Activated B cell treated with CpG ODN at 0.5 μM for 24 hours (primary cell): ENCODE measurements at regions not wholly inside any gene's neighbourhood (a gene's known extent, or its start where the extent isn't known, plus 50 kb on each side); places are given as distances from the start of the nearest gene placed in this dataset.
"Not testable (repeated sequence)": the region's sequence is repeated elsewhere in the genome, so short reads cannot be mapped to it uniquely, and the experiment has no call there.

Experiments
- ATAC-seq: fragments of 200-7000 bp; cut with Tn5 transposase; one replicate; pipeline ENCODE4 v1.10.0; 2021; ENCODE audit warnings: low read depth, mild to moderate bottlenecking, moderate library complexity
- CTCF ChIA-PET: fragments of 350-600 bp; sonication (Branson Sonifier 250); formaldehyde crosslinking; loops from one replicate; lab custom pipeline; 2021; ENCODE audit warnings: antibody characterized with exemption; lab: Charles Lee
- POLR2A ChIA-PET: fragments of 350-600 bp; sonication (Branson Sonifier 250); formaldehyde crosslinking; loops from one replicate; lab custom pipeline; 2021; ENCODE audit warnings: antibody characterized with exemption; lab: Charles Lee
- DNase-seq: peaks from one replicate; pipeline ENCODE4 v3.0.0; 2022
- H3K27ac Mint-ChIP-seq: one replicate; pipeline ENCODE4 v1.8.0; 2020; ENCODE audit warnings: mixed read lengths
- H3K27me3 Mint-ChIP-seq: one replicate; pipeline ENCODE4 v1.8.0; 2021; ENCODE audit warnings: mixed read lengths
- H3K36me3 Mint-ChIP-seq: one replicate; pipeline ENCODE4 v1.8.0; 2021; ENCODE audit warnings: low read depth, mixed read lengths
- H3K4me1 Mint-ChIP-seq: one replicate; pipeline ENCODE4 v1.8.0; 2021; ENCODE audit warnings: mixed read lengths
- H3K4me3 Mint-ChIP-seq: one replicate; pipeline ENCODE4 v1.8.0; 2020; ENCODE audit warnings: mild to moderate bottlenecking, mixed read lengths
- H3K9me3 Mint-ChIP-seq: one replicate; pipeline ENCODE4 v1.8.0; 2020; ENCODE audit warnings: mixed read lengths
- CTCF ChIP-seq: fragments of 200-600 bp; IDR thresholded peaks from one replicate; pipeline ENCODE4 v1.8.0; 2022; ENCODE audit warnings: antibody characterized with exemption, mild to moderate bottlenecking
- intact Hi-C: fragments of 100-400 bp; cut with micrococcal nuclease; formaldehyde crosslinking; loops from one replicate; pipeline ENCODE4 v1.15.1; 2024

DNA sequence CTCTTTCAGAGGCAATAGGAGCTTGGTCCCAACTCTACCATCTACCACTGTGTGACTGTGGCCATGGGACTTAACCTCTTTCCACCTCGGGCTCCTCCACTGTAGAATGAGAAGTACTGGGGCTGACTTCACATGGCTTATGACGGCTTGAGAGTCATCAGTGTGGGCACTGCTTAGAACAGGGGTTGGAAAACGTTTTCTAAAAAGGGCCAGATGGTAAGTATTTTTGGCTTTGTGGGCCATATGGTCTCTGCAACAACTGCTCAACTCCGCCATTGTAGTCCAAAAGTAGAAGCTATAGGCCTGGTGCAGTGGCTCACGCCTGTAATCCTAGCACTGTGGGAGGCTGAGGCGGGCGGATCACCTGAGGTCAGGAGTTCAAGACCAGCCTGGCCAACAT, 69.2 kb upstream of the LTA4H start:
- no peak for DNase-seq
- CTCF ChIA-PET, result no interaction called here
- Mint-ChIP-seq H3K4me3 (no peak overlapping the region), H3K4me1 (peaks cover 52% of the 10 kb centered on the region), H3K27ac (no peak overlapping the region), H3K9me3 (no peaks in the 10 kb centered on the region), H3K36me3 (no peaks in the 10 kb centered on the region), H3K27me3 (no peaks in the 10 kb centered on the region)
- no peak for ATAC-seq
- POLR2A ChIA-PET, result no interaction called here
- no peak for TF ChIP-seq CTCF
- intact Hi-C loops, result no loop called here

DNA sequence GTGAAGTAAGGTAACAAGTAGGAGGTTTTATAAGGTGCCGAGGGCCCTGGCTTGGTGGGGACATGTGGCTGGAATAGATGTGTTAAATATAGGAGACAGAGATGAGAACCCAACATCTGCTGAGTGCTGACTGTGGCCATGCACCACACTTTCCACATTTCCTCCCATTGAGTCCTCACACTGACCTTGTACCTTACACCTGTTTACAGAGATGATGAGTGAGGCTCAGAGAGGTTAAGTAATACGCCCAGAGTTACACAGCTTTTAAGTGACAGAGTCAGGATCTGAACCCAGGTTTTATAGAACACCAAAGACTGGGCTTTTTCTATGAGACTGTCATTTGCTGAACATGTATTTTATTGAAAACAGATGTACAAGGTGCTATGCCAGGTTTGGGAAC, 70.8 kb upstream of the LTA4H start:
- ChIA-PET POLR2A (interaction anchor here (0.5 to 0.7 kb wide), 3 partner anchors 11 to 90 kb away, joined by 3 to 6 read pairs (median 3); no protein-coding TSS in a partner anchor), CTCF (interaction anchor here (0.6 to 1.1 kb wide), 2 partner anchors 105 to 411 kb away, joined by 3 read pairs; no protein-coding TSS in a partner anchor)
- intact Hi-C loops, result no loop called here
- Mint-ChIP-seq H3K9me3 (no peaks in the 10 kb centered on the region), H3K4me1 (peaks cover 46% of the 10 kb centered on the region), H3K4me3 (no peak overlapping the region), H3K36me3 (no peaks in the 10 kb centered on the region), H3K27ac (no peak overlapping the region), H3K27me3 (no peaks in the 10 kb centered on the region)
- DNase-seq, result no peak
- no peak for TF ChIP-seq CTCF
- no peak for ATAC-seq

DNA sequence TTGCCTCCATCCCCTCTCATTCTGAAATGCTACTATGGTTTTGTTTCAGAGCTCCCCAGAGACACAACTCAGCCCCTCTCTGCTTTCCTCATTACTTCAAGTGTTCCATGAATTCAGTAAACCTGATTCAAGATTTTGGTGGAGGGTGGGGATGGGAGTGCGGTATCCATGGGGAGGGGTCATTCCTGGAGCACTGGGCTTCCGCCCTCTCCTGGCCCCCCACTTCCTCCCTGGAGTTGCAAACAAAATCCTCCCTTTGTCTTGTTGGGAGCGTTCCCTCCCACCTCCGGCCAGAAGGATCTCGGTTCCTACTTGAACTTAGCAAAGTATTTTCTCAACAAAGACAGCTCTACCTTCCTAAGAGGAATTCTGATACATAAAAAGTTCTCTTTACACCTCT, 71.8 kb upstream of the LTA4H start:
- H3K27me3 Mint-ChIP-seq, result no peaks in the 10 kb centered on the region
- no peak overlapping the region for H3K27ac Mint-ChIP-seq
- CTCF ChIA-PET, result no interaction called here
- no peaks in the 10 kb centered on the region for H3K9me3 Mint-ChIP-seq
- POLR2A ChIA-PET, result no interaction called here
- H3K4me1 Mint-ChIP-seq, result peaks cover 43% of the 10 kb centered on the region
- intact Hi-C loops, result no loop called here
- H3K4me3 Mint-ChIP-seq, result no peak overlapping the region
- no peak for ATAC-seq
- TF ChIP-seq CTCF, result no peak
- no peak for DNase-seq
- H3K36me3 Mint-ChIP-seq, result no peaks in the 10 kb centered on the region

GRCh38 chr12:96108321-96108720, 72.9 kb upstream of the LTA4H start:
- Mint-ChIP-seq H3K4me3 (peak overlapping the region; percentile 66), H3K4me1 (peaks cover 34% of the 10 kb centered on the region), H3K27me3 (no peaks in the 10 kb centered on the region), H3K27ac (peak overlapping the region; percentile 60), H3K36me3 (no peaks in the 10 kb centered on the region), H3K9me3 (no peaks in the 10 kb centered on the region)
- intact Hi-C loops, result no loop called here
- ATAC-seq, result peak; percentile 52
- ChIA-PET POLR2A (no interaction called here), CTCF (no interaction called here)
- TF ChIP-seq CTCF, result no peak
- DNase-seq, result no peak

DNA sequence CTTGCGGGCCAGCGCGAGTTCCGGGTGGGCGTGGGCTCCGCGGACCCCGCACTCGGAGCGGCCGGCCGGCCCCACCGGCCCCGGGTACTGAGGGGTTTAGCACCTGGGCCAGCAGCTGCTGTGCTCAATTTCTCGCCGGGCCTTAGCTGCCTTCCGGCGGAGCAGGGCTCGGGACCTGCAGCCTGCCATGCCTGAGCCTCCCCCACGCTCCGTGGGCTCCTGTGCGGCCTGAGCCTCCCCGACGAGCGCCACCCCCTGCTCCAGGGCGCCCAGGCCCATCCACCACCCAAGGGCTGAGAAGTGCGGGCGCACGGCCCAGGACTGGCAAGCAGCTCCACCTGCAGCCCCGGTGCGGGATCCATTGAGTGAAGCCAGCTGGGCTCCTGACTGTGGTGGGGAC, 73.6 kb upstream of the LTA4H start:
- intact Hi-C loops, ATAC-seq, POLR2A ChIA-PET, H3K27me3 Mint-ChIP-seq, H3K4me3 Mint-ChIP-seq, H3K9me3 Mint-ChIP-seq, DNase-seq, H3K36me3 Mint-ChIP-seq, H3K27ac Mint-ChIP-seq, CTCF ChIA-PET: not testable (repeated sequence)
- peaks cover 32% of the 10 kb centered on the region for H3K4me1 Mint-ChIP-seq

DNA sequence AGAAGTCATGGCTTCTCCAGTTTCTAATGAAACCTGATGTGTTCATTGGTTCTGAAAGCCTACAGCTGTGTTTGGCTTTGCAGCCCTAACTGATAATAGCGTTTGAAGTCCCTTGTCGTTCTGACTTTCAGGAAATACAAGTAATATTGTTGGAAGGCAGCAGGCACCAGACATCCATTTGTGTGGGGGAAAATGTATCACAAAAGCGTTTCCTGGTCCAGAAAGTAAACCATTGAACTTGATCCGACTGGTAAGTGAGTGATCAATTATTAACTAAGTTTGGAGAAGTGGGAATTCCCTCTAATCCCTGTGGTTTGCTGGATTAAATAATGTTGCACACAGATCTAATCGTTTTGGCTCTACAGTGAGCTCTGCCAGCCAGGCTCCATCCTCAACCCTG, 77.3 kb upstream of the LTA4H start:
- ATAC-seq (no peak), DNase-seq (no peak)
- CTCF ChIA-PET, result no interaction called here
- TF ChIP-seq CTCF, result no peak
- POLR2A ChIA-PET, result no interaction called here
- intact Hi-C loops, result no loop called here
- no peak overlapping the region for H3K27ac Mint-ChIP-seq
- H3K36me3 Mint-ChIP-seq, result no peaks in the 10 kb centered on the region
- H3K4me1 Mint-ChIP-seq, result peaks cover 23% of the 10 kb centered on the region
- H3K4me3 Mint-ChIP-seq, result no peak overlapping the region
- H3K9me3 Mint-ChIP-seq, result no peaks in the 10 kb centered on the region
- H3K27me3 Mint-ChIP-seq, result no peaks in the 10 kb centered on the region
